HAP-1 (cell line): ENCODE measurements at regions not wholly inside any gene's neighbourhood (a gene's known extent, or its start where the extent isn't known, plus 50 kb on each side); places are given as distances from the start of the nearest gene placed in this dataset.

Experiments
- DNase-seq, 2 experiments: peaks; one replicate each; pipeline ENCODE4 v3.0.0-alpha.2; 2016 to 2020; ENCODE audit warnings: low spot score in 2 of 2
- H3K27me3 ChIP-seq: fragments of 250-450 bp; sonication (Bioruptor Pico); 2 replicates; pipeline ENCODE4 v1.5.1; 2020; ENCODE audit warnings: low read depth, mild to moderate bottlenecking, moderate library complexity
- H3K36me3 ChIP-seq: fragments of 250-450 bp; sonication (Bioruptor Pico); replicated peaks from 2 replicates; pipeline ENCODE4 v1.5.1; 2020; ENCODE audit warnings: mild to moderate bottlenecking
- H3K4me1 ChIP-seq: fragments of 250-450 bp; sonication (Bioruptor Pico); 2 replicates; pipeline ENCODE4 v1.5.1; 2020; ENCODE audit warnings: mild to moderate bottlenecking
- H3K4me3 ChIP-seq: fragments of 250-450 bp; sonication (Bioruptor Pico); 2 replicates; pipeline ENCODE4 v1.5.1; 2020; ENCODE audit warnings: mild to moderate bottlenecking, moderate library complexity
- H3K9me3 ChIP-seq: fragments of 250-450 bp; sonication (Bioruptor Pico); 2 replicates; pipeline ENCODE4 v1.5.1; 2020; ENCODE audit warnings: mild to moderate bottlenecking, moderate library complexity
- in situ Hi-C: fragments of 300-500 bp; cut with MboI; formaldehyde crosslinking; loops from 3 replicates; pipeline ENCODE4 v1.14.3; 2020; ENCODE audit warnings: low sequenced_read_pairs, inconsistent platforms, mixed read lengths

DNA sequence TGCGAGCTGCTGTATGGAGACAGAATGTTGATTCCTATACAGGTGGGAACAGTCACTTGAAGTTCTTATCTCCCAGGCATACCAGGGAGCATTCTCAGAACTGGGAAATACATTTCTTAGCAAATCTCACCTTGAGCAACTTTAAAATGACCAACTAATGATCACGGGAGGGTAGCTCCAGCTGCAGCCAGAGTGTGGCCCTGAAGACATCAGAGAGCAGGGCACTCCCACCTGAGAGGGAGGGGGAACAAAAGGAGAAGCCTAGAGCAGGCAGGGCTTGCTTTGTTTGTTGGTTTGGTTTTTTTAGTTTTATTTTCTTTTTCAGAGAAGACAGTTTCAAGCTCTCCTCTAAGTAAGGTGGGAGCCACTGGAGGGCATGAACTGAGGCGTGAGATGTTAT is 101.1 kb downstream of the OTX2 start:
- in situ Hi-C loops, result no loop called here
- no peak overlapping the region for H3K4me3 ChIP-seq
- H3K27me3 ChIP-seq, result no peaks in the 10 kb centered on the region

DNA sequence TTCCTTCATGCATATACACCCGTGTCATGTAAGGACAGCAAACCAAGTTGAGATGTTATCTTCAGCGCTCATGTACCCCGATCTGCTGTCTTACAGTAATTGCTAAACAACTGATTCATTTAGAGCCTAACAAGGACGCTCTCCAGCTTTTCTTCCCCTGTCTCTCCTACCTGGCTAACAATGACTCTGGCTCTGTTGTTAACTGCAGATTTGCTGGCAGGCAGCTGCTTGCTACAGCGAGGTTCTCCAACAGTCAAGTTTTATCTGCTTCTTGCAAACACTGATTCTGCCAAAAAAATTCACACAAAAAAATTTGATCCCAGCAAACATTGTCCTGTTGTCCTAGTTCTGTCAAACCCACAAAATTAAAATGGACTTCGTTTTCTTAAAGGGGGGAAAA is 101.6 kb downstream of the OTX2 start:
- H3K4me3 ChIP-seq, result no peak overlapping the region
- H3K9me3 ChIP-seq, result no peaks in the 10 kb centered on the region
- peaks cover 13% of the 10 kb centered on the region for H3K4me1 ChIP-seq
- DNase-seq, result peak; percentile 23 to 52
- no peaks in the 10 kb centered on the region for H3K36me3 ChIP-seq
- no peaks in the 10 kb centered on the region for H3K27me3 ChIP-seq
- in situ Hi-C loops, result no loop called here

More for the DNA sequence above, 101.1 kb downstream of the OTX2 start:
- H3K9me3 ChIP-seq, result no peaks in the 10 kb centered on the region
- H3K36me3 ChIP-seq, result no peaks in the 10 kb centered on the region
- H3K4me1 ChIP-seq, result peaks cover 13% of the 10 kb centered on the region
- no peak for DNase-seq

DNA sequence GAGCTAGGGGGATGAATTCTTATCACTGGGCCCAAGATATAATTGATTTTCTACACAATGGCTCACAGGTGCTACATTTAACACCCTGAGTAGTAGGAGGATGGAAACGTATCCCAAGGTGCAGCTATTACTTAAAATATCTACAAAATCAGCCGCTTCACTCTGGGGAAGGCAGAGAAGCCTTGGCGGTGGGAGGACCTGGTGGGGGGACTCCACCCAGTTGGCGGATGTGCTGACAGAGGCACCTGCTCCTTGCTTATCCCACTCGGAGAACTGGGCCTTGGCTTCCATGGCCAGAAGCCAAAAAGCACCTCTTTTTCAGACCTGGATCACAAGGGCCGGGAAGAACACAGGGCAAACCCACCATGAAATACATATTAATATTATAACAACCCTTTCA is 106.3 kb downstream of the OTX2 start:
- Histone ChIP-seq H3K27me3 (no peaks in the 10 kb centered on the region), H3K4me3 (no peak overlapping the region), H3K36me3 (no peaks in the 10 kb centered on the region), H3K9me3 (no peaks in the 10 kb centered on the region), H3K4me1 (peaks cover 10% of the 10 kb centered on the region)
- in situ Hi-C loops, result no loop called here
- DNase-seq, result no peak

DNA sequence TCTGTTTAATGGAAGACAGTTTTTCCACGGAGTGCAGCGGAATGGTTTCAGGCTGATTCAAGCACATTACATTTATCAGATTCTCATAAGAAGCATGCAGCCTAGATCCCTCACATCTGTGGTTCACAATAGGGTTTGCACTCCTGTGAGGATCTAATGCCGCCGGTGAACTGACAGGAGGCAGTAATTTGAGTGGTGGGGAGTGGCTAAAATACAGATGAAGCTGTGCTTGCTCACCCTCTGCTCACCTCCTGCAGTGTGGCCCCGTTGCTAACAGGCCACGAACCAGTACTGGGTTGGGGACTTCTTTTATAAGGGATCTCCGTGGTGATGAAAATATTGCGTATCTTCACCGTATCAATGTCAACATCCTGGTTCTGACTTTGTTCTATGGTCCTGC is 107.8 kb downstream of the OTX2 start:
- no peak for DNase-seq
- H3K27me3 ChIP-seq, result no peaks in the 10 kb centered on the region
- no peaks in the 10 kb centered on the region for H3K9me3 ChIP-seq
- in situ Hi-C loops, result no loop called here
- no peaks in the 10 kb centered on the region for H3K4me1 ChIP-seq
- H3K36me3 ChIP-seq, result no peaks in the 10 kb centered on the region
- no peak overlapping the region for H3K4me3 ChIP-seq
